Adrenal gland (tissue), 5 donors: ENCODE measurements at regions not wholly inside any gene's neighbourhood (a gene's known extent, or its start where the extent isn't known, plus 50 kb on each side); places are given as distances from the start of the nearest gene placed in this dataset.

Experiments
- POLR2A ChIP-seq, 2 donors: fragments of 450-650 bp; IDR thresholded peaks; one replicate each; pipeline ENCODE4 v1.6.1; 2017; ENCODE audit warnings: antibody characterized with exemption in 2 of 2, mild to moderate bottlenecking in 2 of 2, moderate library complexity in 1 of 2
- TF ChIP-seq, protein P1 (sequence below), 6 experiments: fragments of 450-650 bp in 4 of 6; fragments of 200-600 bp in 2 of 6; sonication (generic) in 1 of 6; IDR thresholded peaks; 1 replicate in 5 of 6; 2 replicates in 1 of 6; pipeline versions ENCODE4 v1.5.1 to v1.8.0; 2016 to 2021; ENCODE audit warnings: antibody characterized with exemption in 6 of 6, mild to moderate bottlenecking in 2 of 6, moderate library complexity in 1 of 6
- donor health status: DM: no; HTN: no; CAD: no.

DNA sequence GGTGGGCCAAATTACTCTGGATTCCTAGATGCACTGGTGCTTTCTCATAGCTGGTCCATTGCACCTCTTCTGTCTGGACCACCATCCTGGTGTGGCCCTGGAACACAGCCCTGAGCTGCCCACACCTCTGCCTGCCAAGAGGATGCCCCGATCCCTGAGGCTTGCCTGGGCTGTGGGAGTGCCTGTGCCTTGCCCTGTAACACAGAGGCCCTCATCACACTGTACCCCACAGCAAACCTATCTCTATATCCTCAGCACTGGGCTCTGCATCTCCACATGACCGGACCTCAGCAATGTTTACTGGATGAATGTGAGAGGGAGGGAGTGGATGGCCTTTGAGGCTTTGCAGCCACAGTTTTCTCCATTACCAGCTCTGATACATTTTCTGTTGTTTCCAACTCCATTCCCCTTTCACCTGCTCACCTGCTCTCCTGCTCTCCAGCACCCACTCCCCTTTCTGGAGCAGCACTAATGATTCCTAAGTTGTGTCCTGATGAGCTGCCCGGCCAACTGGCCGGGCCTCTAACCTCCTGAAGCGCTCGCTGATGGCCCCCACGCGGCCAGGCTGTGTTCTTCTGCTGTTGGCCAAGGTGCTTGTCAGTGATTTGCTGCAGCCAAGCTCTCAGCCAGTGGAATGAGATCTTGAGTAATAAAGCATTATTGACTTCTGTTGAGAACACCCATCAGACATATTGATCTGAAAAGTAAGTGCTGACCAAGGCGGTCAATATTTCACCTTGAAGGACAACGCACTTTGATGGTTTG lies 232.6 kb downstream of the TEX29 start:
- TF ChIP-seq, protein P1, sequence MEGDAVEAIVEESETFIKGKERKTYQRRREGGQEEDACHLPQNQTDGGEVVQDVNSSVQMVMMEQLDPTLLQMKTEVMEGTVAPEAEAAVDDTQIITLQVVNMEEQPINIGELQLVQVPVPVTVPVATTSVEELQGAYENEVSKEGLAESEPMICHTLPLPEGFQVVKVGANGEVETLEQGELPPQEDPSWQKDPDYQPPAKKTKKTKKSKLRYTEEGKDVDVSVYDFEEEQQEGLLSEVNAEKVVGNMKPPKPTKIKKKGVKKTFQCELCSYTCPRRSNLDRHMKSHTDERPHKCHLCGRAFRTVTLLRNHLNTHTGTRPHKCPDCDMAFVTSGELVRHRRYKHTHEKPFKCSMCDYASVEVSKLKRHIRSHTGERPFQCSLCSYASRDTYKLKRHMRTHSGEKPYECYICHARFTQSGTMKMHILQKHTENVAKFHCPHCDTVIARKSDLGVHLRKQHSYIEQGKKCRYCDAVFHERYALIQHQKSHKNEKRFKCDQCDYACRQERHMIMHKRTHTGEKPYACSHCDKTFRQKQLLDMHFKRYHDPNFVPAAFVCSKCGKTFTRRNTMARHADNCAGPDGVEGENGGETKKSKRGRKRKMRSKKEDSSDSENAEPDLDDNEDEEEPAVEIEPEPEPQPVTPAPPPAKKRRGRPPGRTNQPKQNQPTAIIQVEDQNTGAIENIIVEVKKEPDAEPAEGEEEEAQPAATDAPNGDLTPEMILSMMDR (IDR thresholded peaks at IDR 0.05) = no peak
- TF ChIP-seq POLR2A (IDR thresholded peaks at IDR 0.05) = no peak
